ELR (cell line): ENCODE measurements at regions not wholly inside any gene's neighbourhood (a gene's known extent, or its start where the extent isn't known, plus 50 kb on each side); places are given as distances from the start of the nearest gene placed in this dataset.

Source experiments
- DNase-seq: peaks from one replicate; pipeline ENCODE4 v3.0.0-alpha.2; 2015; ENCODE audit warnings: low read depth

DNA sequence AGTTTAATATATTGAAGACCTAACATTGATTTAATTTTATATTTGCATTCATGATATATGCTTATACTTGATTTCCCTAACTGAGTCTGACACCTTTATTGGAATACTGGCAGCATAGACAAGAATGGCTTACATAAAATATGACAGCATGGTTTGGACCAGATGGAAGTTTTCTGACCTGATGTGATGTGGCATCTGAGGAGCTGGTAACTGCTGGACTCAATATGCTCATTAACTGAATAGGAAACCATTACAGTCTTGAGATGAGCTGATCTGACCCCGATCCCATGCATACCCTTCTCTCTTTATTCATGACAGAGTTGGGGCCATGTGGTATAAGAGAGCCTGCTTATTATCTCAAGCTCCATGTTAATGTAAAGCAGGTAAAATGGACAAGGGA is 604.8 kb upstream of the SEL1L start:
- DNase-seq: no peak

DNA sequence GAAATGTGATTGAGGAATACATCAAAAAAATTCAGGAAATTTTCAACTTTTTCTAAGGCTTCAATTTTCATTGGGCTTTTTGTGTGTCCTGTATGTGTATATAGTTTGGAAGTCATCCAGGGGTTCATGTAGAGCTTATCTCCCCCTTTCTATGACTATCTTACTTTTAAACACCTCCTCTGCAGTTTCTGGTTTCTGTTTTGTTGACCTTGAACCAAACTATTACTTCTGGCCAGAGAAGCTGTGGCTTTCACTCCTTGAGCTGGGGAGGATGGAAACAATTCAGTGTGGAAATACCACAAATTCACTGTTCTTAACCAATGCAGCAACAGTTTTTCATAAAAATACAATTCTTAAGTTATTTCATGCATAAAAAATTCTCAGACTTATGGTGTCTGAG is 613.2 kb upstream of the SEL1L start:
- no peak for DNase-seq

DNA sequence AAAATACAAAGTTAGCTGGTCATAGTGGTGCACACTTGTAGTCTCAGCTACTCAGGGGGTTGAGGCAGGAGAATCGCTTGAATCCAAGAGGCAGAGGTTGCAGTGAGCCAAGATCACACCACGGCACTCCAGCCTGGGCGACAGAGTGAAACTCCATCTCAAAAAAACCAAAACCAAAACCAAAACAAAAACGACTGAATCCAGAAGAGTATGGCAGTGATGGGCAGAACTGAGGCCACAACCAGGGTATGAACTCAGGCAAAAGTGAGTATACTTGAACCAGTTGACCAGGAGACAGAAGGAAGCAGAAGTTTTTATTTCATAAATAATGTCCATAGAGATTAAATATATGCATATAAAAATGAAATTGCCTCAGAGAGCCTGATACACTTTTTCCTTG is 620.0 kb upstream of the SEL1L start:
- no peak for DNase-seq

DNA sequence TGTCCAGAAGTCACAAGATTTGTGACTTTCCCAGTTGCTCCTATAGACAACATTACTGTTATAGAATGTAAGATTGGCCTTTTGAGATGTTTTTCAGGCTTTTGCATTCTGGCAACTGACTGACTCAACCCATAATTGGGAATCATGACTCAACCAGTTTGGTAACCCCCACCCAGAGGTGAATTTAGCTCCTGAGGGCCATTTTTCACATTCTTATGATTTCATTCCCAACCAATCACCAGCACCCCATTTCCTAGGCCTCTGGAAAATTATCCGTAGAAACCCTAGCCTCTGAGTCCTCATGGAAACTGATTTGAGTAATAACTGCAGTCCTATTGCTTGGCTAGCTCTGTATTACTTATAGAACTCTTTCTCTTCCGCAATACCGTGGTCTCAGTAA is 626.0 kb upstream of the SEL1L start:
- no peak for DNase-seq

DNA sequence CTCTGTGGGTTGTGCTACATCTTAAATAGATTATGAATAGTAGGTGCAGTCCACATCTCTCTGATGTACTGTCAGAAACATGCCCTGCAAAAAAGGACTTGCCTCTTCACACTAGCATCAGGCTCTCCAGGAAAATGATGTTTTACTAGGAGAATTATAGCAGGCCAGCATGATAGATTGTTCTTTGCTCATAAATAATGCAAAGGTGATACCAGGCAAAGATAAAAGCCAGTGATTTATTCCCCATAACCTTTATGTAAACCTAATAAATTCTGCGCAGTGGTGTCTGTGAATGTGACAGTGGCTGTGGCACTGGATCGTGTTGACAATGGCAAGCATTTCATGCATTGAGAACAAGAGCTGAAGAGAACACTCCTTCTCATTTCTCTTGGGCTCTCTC is 646.5 kb upstream of the SEL1L start:
- DNase-seq: no peak

DNA sequence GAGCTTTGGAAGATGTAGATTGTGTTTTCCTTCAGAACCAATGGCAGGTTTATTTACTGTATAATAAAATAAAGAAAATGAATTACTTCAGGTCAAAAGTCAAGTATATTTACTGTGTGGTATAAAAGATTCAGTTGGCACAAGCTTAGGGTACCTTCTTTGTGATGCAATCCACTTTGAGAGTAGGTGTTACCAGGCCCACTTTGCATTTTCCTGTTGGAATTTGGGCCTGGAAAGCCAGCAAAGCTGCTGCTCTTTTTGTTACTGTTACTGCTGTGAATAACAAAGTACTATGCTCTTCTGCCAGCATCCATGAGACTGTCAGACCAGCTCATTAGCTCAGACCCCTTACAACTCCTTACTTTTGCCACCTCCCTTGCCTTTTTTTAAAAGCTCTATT is 649.0 kb upstream of the SEL1L start:
- DNase-seq: no peak

DNA sequence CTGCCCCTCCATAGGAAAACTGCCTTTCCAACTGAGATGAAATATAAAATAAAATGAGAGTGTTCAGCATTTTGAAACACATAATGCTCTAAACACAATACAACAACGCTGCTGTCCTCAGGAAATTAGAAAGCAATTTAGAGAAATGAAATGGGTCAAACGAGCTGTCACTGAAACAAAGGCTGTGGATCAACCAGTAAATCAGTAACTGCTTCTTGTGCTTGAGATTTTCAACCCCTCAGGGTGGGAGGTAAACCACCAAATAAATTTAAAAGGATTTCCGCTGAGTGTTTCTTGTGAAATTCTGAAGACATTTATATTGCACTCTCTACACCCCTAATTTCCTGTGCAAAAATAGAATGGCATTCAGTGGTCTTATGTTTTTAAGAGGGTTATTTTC is 657.1 kb upstream of the SEL1L start:
- no peak for DNase-seq

DNA sequence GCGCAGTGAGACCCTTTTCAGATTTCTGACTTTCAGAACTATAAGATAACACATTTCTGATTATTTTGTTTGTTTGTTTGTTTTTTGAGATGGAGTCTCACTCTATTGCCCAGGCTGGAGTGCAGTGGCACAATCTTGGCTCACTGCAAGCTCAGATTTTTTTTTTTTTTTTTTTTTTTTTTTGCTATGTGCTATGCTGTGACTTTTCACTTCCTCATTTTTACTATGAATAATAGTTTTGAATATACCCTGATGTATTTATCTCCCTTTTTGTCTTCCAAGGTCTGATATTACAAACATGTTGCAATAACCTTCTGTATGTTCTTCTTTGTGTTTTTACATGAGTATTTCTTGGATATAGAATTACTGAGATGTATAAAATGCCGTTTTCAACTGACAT is 658.7 kb upstream of the SEL1L start:
- no peak for DNase-seq

DNA sequence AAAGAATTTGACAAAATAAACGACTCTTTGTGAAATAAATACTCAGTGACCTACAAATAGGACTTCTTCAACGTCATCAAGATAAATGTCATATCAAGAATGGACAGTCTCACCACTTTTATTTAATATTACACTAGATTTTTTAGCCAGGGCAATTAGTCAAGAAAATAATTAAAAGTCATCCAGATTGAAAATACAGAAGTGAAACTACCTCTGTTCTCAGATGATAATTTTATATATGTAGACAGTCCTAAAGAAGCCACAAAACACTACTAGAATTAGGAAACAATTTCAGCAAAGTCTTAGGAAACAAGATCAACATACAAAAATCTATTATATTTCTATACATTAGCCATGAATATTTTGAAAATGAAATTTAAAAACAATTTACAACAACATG is 689.6 kb upstream of the SEL1L start:
- DNase-seq: no peak

DNA sequence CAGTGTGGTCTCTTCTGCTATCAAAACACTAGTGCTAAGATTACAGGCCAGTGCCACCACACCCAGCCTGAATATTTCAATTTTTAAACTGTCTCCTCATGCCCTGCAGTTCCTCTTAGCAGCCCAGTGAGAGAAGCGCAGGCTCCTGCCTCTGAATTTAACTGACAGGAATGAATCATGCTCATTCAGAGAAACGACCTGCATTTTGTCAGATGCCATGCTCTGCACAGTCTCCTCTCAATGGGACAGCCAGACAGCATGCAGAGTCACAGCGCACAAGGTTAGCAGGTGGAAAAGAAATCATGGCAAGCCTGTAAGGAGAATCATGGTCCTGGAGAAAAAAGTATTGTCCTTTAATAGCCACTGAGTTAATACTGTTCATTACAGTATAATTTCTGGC is 691.0 kb upstream of the SEL1L start:
- no peak for DNase-seq

DNA sequence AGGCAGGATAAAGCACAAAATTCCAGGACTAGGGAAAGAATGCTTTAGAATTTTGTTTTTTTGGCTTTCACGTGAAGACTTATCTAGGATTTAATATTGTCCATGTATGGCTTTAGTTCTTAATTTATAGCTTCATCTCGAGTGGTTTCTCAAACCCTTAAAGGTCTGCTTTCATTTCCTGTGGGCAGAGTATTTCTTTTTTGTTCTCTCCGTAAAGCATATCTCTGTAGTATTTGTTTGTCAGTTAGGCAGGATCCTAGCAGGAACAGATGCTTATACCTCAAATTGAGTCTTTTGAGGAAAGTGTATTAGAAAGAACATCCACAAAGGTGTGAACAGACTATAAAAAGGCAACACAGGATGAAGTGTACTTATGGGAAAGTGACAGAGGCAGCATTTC is 697.1 kb upstream of the SEL1L start:
- DNase-seq: no peak

DNA sequence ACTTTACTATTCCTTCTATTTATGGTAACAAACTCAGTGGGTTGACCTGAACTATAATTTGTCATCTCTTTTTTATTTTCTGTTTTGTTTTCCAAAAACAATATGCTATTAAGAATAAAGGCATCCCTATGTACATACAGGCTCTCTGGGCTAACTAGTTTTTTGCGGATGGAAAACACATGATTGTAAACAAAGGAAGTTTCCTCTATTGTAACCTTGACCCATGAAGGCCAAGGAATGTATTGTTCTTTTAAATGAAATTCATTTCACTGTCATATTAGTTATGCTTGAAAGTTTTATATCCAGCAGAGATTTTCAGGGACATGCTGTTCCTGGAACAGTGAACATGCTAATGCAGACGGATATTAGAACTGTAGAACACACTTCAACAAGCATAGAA is 705.0 kb upstream of the SEL1L start:
- no peak for DNase-seq

DNA sequence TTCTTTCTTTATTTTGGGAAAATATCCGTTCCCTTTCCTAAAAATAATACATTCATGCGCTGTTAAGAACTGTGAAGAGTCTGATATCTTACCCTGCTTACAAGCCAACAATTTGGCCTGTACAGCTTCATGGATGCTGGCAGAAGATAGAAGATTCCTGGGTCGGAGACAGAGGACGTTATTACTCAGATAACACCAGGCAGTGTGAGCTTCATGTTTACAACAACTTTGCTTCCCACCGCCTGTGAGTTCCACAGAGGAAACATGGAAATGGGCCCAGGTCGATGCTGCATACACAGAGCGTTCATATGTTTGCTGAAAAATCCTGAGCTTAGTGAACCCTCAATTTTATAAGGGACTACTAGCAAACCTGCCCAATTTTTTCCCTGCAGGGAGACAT is 705.6 kb upstream of the SEL1L start:
- no peak for DNase-seq

DNA sequence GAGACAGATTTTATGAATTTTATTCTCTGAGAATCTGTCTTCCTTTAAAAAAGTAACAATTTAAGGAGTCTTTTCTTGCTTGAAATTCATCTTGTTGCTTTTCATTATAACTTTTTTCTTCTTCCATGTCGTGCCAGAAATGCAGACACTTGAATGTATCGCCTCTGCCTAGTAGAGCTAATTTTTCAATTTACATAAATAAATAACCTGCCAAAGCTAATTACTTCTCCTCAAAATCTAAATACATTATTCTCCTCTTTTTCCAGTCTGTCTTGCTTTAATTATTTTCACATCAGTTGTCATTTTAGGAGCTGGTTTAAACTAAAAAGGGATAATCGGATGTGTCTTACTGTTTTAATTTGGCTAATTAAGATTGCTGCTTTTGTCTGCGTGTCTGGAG is 711.1 kb upstream of the SEL1L start:
- no peak for DNase-seq

DNA sequence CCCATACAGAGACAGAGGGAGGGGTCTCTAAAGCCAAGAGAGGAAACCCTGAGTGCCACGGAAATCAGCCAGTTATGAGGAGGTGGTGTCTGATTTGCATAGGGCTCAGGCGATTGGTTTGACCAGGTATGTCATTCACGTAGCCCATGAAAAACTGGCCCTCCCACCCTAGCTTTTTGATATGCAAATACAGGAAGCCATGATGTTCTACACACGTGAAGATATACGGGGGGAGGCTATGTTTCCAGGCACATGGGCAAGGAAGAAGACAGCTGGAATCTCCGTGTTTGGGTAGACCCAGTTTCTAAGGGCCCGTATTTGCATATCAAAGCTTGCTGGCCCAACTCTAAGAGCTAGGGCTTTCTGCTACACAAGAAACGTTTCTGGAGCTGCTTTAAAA is 717.8 kb upstream of the SEL1L start:
- no peak for DNase-seq

DNA sequence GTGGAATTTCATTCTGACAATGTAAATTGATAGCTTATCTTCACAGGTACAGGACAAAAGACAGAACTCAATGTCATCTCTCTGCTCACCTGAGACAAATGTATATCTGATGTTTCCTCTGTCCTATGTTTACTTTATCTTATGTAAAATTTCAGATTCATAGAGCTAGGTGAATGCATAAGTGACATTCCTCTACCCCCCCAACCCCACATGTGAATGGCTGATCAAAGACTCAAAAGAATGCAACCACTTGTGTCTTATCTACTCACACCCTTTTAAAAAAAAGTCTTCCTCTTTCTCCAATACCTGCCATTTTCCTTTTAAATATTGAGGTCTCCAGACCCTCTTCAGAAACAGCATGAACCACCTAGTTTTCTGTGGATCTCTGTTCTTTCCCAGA is 736.6 kb upstream of the SEL1L start:
- no peak for DNase-seq

DNA sequence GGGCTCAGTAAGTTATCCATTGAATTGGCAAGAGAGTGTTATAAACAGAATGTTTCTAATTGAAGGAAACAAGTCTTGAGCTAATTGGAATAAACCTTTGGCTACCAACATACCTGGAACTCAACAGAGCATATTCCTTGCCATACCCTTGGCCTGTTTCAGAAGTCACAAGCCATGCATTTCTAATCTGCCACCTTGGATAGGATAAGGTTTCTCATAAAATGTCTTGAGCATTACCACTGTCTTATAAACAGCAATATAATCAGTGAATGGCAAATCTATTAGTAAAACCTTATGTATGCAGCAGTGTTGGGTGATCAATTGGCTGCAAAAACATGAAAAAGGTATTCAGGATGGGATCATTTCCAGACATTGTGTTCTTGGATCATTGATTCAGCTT is 765.2 kb upstream of the SEL1L start:
- DNase-seq: no peak

DNA sequence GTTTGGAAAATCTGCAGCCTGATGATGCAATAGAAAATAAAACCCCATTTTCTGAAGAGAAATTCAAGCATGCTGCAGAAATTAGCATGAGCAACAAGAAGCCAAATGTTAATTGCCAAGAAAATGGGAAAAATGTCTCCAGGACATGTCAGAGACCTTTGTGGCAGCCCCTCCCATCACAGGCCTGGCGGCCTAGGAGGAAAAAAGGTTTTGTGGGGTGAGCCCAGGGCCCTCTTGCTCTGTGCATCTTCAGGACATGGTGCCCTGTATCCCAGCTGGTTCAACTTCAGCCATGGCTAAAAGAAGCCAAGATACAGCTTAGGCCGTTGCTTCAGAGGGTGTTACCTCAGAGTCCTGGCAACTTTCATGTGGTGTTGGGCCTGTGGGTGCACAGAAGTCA is 775.5 kb upstream of the SEL1L start:
- no peak for DNase-seq

DNA sequence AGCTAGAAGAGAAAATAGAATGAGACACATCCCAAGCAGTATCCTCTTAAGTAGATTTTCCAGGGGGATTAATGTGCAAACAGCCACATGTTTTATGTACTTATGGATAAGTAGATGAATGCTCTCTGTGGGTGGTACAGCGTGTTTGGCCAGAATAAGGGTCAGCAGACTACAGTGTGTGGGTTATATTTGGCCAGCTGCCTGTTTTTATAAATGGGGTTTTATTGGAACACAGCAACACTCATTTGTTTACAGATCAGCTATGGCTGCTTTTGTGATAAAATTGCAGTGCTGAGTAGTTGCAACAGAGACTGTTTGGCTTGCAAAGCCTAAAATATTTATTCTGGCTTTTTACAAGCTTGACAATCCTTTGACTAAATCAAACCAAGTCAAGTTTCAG is 780.2 kb upstream of the SEL1L start:
- DNase-seq: no peak

DNA sequence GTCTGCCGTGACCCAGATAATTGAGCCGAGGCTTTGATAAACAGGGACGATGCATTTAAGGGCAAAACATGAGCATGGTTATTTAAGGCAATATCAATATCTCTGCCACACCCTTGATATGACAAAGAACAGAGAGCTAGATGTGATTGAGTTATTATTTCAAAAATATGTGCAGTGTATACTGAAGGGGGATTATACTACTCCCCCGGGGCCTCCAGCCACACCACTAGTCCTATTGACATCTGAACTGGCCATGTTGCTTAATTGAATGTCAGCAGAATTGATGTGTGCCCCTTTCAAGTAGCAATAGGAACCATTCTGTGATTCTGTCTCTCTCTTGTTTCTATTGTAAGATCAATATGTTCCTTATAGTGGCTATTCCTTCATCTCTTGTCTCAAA is 794.8 kb upstream of the SEL1L start:
- DNase-seq: no peak

DNA sequence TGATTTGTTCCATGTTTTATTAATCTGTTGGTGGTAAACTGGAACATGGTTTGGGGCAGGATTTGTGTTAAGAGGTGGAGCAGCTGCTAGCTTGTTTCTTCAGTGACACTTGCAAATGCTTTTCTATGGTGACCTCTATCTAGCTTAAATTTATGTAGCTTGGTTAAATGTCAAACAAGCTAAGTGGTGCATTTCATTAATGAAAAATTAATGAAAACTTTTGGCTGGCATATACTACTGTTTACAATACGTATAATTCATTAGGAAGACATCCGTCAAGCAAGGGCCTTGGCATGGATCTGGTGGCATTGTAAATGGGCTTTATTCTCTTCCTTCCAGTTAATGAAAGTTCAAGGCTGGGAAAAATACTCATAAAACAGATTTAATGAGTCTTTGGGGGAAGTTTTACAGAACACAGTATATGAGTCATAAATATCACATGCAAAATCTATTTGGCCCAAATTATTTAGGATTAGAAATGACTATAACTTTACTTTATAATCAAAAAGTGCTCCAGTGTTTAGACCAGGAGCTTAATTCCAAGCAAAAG is 807.7 kb upstream of the SEL1L start:
- no peak for DNase-seq

DNA sequence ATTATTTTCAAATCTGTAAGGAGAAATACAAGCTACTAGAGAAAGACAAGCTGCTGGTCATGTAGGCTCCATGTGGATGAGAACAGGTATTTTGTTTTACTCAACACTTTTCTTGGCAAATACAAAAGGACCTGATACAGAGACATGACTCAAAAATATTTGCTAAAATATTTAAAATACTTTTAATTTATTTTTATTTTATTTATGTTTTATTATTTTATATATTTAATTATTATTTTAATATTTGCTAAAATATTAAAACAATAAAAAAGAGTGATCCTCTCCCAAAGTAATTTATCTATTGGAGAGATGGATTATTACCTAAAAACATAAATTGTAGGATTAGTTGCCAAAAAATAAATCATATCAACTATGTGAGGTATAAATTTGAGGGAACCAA is 808.9 kb upstream of the SEL1L start:
- DNase-seq: no peak

DNA sequence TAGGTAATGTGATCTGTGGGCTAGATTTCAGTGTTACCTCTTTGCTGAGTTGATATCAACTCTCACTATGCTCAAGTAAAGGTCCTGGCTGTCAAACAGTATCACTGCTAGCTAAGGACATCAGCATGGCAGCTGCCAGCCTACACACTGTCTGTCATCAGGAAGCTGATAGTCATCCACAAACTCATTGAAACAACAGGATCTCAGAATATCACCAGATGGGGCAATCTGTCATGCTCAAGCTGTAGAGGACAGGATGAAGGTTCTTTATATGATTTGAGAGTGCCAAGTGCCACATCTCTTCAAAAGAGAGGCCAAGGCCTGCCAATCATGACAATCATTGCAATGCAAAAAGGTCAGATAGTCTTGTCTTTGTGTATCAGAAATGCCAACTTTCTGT is 811.5 kb upstream of the SEL1L start:
- DNase-seq: no peak

DNA sequence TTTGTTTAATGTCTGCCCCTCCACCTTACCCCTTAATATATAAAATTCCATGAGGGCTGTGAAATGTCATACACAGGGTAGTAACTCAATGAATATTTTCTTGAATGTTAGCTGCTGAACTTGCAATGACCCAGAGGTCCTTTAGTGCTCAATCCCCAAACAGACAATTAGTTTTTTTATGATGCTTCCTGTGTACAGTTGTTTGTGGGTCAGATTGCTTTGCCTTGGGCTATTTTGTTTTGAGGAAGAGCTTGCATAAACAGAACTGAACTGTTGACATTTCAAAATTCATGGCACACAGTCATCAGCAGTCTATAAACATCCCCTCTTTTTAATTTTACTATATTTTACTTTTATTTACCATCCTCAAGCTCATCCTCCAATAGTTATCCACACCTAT is 820.5 kb upstream of the SEL1L start:
- no peak for DNase-seq

DNA sequence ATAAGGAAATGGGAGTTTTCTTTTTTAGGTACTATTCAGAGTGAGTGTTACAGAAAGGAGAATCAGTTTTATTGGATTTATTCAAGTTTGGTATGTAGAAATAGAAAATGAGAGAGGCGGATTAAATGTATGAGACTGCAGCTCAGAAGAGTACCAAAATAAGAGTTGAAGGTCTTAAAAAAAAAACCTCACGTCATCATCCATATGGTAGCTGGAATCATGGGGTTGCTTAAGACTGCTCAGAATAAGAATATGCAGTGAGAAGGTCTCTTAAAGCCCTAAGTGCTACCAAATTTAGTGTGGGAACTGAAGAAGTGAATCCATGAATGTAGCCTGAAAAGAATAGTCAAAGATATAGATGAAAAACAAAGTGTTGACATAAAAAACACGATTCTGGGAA is 825.5 kb upstream of the SEL1L start:
- no peak for DNase-seq
